Jurkat, Clone E6-1 (cell line): ENCODE measurements at regions not wholly inside any gene's neighbourhood (a gene's known extent, or its start where the extent isn't known, plus 50 kb on each side); places are given as distances from the start of the nearest gene placed in this dataset.

Experiments
- DNase-seq: peaks from one replicate; pipeline ENCODE4 v3.0.0-alpha.2; 2011; ENCODE audit warnings: low read depth, low spot score
- H3K4me3 ChIP-seq: 2 replicates; pipeline ENCODE4 v1.5.1; 2011; ENCODE audit warnings: mild to moderate bottlenecking, low read length, control low read depth, moderate library complexity

GRCh38 chr3:24725514-24726255 lies 231.0 kb upstream of the THRB start:
- no peak for DNase-seq
- H3K4me3 ChIP-seq, result no peak overlapping the region

- DNase-seq, result no peak
- no peak overlapping the region for H3K4me3 ChIP-seq
These were observed 231.8 kb upstream of the THRB start for GRCh38 chr3:24726423-24726822.

DNA sequence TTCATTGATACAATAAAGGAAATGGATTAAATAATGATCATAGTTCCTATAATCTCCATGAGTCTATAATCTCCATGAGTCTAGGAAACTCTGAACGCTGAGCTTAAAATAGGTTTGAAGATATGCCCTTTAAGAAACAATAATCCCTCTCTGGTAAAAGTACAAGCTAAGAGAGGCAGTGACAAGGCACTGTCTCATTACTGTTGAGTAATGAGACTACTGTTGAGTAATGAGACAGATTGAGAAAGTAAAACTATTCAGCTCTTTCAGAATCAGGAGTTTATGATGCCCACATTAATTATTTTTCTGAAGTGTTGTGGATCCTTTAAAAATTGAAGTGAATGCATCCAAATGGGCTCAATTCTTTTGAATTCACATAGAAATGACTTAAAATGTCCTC lies 235.5 kb upstream of the THRB start:
- H3K4me3 ChIP-seq, result no peak overlapping the region
- DNase-seq, result no peak

DNA sequence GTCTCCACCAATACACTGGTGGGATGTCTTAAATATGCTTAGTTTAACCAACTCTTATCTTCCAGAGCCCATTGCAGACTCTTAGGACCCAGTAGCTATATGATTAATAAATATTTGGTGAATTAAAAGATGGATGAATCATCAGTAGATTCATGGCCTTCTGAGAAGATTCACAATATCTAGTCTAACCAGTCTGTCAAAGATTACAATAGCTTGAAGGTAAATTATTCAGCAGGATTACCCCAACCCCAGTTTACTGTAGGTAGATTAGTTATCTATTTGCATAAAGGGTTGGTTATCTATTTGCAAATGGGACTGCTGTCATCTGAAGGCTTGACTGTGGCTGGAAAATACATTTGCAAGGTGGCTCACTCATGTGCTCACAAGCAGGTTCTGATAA lies 239.4 kb upstream of the THRB start:
- H3K4me3 ChIP-seq, result no peak overlapping the region
- DNase-seq, result no peak

DNA sequence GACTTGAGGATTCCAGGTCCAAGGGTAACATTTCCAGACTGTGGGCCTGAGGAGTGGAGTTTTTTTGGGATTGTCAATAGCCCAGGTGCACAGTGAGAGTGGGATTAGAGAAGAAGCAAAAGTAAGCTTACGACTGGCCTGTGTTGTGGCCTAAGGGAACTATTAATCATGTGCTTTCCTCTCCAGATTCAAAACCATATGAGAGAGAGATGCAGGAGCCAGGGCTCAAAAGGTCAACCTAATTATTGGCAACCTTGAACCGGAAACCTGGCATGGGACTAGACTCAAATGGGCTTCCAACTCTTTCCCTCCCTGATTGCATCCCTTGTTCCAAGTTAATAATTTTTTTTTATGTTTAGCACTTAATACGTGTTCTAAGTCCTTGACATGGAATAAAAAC lies 242.1 kb upstream of the THRB start:
- H3K4me3 ChIP-seq, result no peak overlapping the region
- no peak for DNase-seq

DNA sequence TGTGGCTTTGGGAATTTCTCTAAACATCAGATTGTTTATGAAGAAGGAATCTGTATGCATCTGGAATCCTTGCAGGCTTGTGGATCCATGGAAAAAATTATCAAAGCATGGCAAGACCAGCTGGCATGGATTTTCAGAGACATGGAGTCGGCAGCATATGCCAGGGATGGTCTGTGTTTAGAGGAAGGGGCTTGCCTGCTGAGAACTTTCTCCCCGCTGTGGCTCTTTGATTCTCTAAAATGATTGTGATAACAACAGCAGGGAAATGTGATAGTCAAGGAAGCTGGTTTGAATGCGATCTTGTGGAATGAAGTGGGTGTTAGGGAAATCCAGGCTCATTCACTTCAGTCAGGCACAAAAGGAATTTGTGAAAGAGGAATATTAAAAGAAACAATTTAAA lies 245.7 kb upstream of the THRB start:
- H3K4me3 ChIP-seq, result no peak overlapping the region
- no peak for DNase-seq

- no peak for DNase-seq
- no peak overlapping the region for H3K4me3 ChIP-seq
These were observed 246.9 kb upstream of the THRB start for GRCh38 chr3:24741506-24741905.

DNA sequence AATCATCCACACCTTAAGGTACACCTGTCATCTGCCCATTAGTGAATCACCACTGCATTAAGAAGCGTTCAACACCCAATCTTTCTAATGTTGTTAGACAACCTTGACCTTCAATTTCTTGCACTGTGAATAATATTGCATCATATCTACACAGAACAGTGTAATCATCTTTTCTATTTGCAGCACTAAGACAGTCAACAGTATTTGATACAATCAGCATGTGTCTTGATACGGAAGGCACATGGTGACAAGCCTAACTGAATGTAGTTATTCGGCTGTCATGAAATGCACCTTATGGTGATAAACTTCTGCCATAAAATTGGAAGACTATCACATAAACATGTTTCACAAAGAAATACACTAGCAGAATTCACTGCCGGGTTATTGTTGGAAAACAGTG lies 253.9 kb upstream of the THRB start:
- no peak for DNase-seq
- no peak overlapping the region for H3K4me3 ChIP-seq

DNA sequence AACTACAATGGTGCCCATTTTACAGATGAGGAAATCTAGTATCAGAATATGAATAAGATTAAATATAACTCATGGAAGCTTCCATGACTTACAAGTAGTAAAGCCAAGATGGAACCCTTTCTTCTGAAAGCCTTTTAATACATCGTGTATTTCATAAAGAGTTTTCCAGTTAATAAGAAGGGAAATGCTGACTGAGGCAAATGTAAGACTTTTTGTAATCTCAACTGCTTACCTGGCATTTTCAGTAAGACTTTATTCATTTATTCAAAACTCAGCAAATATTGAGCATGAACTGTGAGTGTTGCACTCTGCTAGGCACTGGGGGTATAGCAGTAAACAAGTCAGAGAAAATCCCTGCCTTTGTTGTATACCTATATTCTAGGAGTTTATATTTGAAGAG lies 256.4 kb upstream of the THRB start:
- H3K4me3 ChIP-seq, result no peak overlapping the region
- DNase-seq, result no peak

- no peak overlapping the region for H3K4me3 ChIP-seq
These were observed 261.6 kb upstream of the THRB start for GRCh38 chr3:24756101-24756888.

GRCh38 chr3:24763393-24763792 lies 268.7 kb upstream of the THRB start:
- no peak for DNase-seq
- H3K4me3 ChIP-seq, result no peak overlapping the region

More at GRCh38 chr3:24756101-24756888, 261.6 kb upstream of the THRB start:
- DNase-seq, result no peak

DNA sequence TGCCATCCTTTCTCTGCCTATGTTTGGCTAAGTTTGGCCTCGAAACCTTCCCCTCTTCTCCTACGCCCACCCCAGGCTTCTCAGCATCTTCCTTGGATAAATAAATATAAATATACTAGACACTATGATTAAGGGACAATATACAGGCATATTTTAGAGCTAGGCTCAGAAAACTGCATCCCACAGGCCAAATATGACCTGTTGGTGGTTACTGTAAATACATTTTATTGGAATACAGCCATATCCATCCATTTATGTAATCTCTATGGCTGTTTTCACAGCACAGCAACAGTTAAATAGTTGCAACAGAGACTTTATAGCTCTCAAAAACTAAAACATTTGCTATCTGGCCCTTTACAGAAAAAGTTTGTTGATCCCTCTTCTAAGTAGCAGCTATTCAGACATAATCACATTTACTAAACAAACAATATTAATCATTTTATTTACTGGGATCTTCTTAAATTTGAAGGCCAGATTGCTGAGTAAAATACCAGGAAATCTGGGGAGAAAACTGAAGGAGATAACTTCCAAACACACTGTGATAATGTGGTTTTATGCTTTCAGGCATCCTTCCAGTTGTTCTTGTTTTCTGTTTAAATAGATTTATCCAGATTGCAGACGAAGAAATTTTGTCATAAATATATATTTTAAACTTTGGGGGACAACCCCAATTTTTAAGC lies 269.7 kb upstream of the THRB start:
- no peak overlapping the region for H3K4me3 ChIP-seq
- no peak for DNase-seq

- H3K4me3 ChIP-seq, result no peak overlapping the region
- no peak for DNase-seq
These were observed 270.7 kb upstream of the THRB start for GRCh38 chr3:24765399-24765798.

- no peak overlapping the region for H3K4me3 ChIP-seq
- DNase-seq, result no peak
These were observed 275.3 kb upstream of the THRB start for GRCh38 chr3:24769918-24770317.

GRCh38 chr3:24773798-24774197 lies 279.1 kb upstream of the THRB start:
- no peak overlapping the region for H3K4me3 ChIP-seq

GRCh38 chr3:24780991-24781390 lies 286.3 kb upstream of the THRB start:
- no peak for DNase-seq
- H3K4me3 ChIP-seq, result no peak overlapping the region

More at GRCh38 chr3:24773798-24774197, 279.1 kb upstream of the THRB start:
- peak; percentile 21 for DNase-seq

- no peak for DNase-seq
- H3K4me3 ChIP-seq, result no peak overlapping the region
These were observed 286.8 kb upstream of the THRB start for GRCh38 chr3:24781454-24781853.

GRCh38 chr3:24793896-24794295 lies 299.2 kb upstream of the THRB start:
- DNase-seq, result no peak

GRCh38 chr3:24802614-24803013 lies 308.0 kb upstream of the THRB start:
- no peak overlapping the region for H3K4me3 ChIP-seq
- DNase-seq, result no peak

More at GRCh38 chr3:24793896-24794295, 299.2 kb upstream of the THRB start:
- H3K4me3 ChIP-seq, result no peak overlapping the region

DNA sequence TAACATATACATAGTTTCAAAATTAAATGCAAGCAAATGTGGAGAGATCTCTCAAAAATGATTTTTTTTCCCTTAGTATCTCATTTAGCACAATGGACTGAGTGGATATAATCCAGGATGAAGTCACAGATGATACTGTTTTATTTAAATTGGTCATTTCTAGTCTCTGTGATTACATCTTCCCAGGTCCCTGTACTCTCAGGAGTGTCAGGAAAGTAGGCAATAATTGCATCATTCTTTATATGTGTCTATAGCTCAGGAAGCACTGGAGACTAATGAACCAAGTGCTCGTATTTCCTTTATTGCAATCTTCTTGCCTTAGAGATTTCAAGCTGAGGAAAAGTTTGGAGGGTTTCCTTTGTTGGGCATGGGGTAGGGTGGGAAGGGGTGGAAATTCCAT lies 309.4 kb upstream of the THRB start:
- no peak for DNase-seq
- H3K4me3 ChIP-seq, result no peak overlapping the region
